ENCODE measurements at regions not wholly inside any gene's neighbourhood (a gene's known extent, or its start where the extent isn't known, plus 50 kb on each side); places are given as distances from the start of the nearest gene placed in this dataset.

- DNase-seq (ENCODE audit: low spot score), result no peak
- in situ Hi-C loops (cut with HindIII; ENCODE audit: low sequenced_read_pairs), result no loop called here
Measured at GRCh38 chr6:77403424-77403823, 59.9 kb downstream of the HTR1B start.

GRCh38 chr6:77401231-77401630 lies 62.1 kb downstream of the HTR1B start:
- in situ Hi-C loops (cut with HindIII; ENCODE audit: low sequenced_read_pairs), result no loop called here
- DNase-seq (ENCODE audit: low spot score), result no peak

- DNase-seq (ENCODE audit: low spot score), result no peak
- in situ Hi-C loops (cut with HindIII; ENCODE audit: low sequenced_read_pairs), result no loop called here
Measured at GRCh38 chr6:77397561-77397960, 65.7 kb downstream of the HTR1B start.

- DNase-seq (ENCODE audit: low spot score), result no peak
Measured at GRCh38 chr6:77389402-77389801, 73.9 kb downstream of the HTR1B start.

GRCh38 chr6:77383026-77383425 lies 80.3 kb downstream of the HTR1B start:
- in situ Hi-C loops (cut with HindIII; ENCODE audit: low sequenced_read_pairs), result no loop called here
- no peak for DNase-seq (ENCODE audit: low spot score)

More at GRCh38 chr6:77389402-77389801, 73.9 kb downstream of the HTR1B start:
- in situ Hi-C loops (cut with HindIII; ENCODE audit: low sequenced_read_pairs), result no loop called here

GRCh38 chr6:77373955-77374354 lies 89.3 kb downstream of the HTR1B start:
- in situ Hi-C loops (cut with HindIII; ENCODE audit: low sequenced_read_pairs), result no loop called here
- no peak for DNase-seq (ENCODE audit: low spot score)

- DNase-seq (ENCODE audit: low spot score), result no peak
- in situ Hi-C loops (cut with HindIII; ENCODE audit: low sequenced_read_pairs), result no loop called here
Measured at GRCh38 chr6:77371748-77372147, 91.5 kb downstream of the HTR1B start.

- in situ Hi-C loops (cut with HindIII; ENCODE audit: low sequenced_read_pairs), result no loop called here
- DNase-seq (ENCODE audit: low spot score), result no peak
Measured at GRCh38 chr6:77368660-77369313, 94.5 kb downstream of the HTR1B start.

- in situ Hi-C loops (cut with HindIII; ENCODE audit: low sequenced_read_pairs), result no loop called here
- no peak for DNase-seq (ENCODE audit: low spot score)
Measured at GRCh38 chr6:77366798-77367197, 96.5 kb downstream of the HTR1B start.

GRCh38 chr6:77363702-77364101 lies 99.6 kb downstream of the HTR1B start:
- DNase-seq (ENCODE audit: low spot score), result no peak
- in situ Hi-C loops (cut with HindIII; ENCODE audit: low sequenced_read_pairs), result no loop called here

GRCh38 chr6:77362055-77362454 lies 101.2 kb downstream of the HTR1B start:
- no peak for DNase-seq (ENCODE audit: low spot score)
- in situ Hi-C loops (cut with HindIII; ENCODE audit: low sequenced_read_pairs), result no loop called here

- in situ Hi-C loops (cut with HindIII; ENCODE audit: low sequenced_read_pairs), result no loop called here
- no peak for DNase-seq (ENCODE audit: low spot score)
Measured at GRCh38 chr6:77361018-77361417, 102.3 kb downstream of the HTR1B start.

- in situ Hi-C loops (cut with HindIII; ENCODE audit: low sequenced_read_pairs), result no loop called here
- DNase-seq (ENCODE audit: low spot score), result no peak
Measured at GRCh38 chr6:77356821-77357220, 106.5 kb downstream of the HTR1B start.

- no peak for DNase-seq (ENCODE audit: low spot score)
- in situ Hi-C loops (cut with HindIII; ENCODE audit: low sequenced_read_pairs), result no loop called here
Measured at GRCh38 chr6:77354581-77354980, 108.7 kb downstream of the HTR1B start.

GRCh38 chr6:77353129-77353528 lies 110.2 kb downstream of the HTR1B start:
- in situ Hi-C loops (cut with HindIII; ENCODE audit: low sequenced_read_pairs), result no loop called here
- no peak for DNase-seq (ENCODE audit: low spot score)

GRCh38 chr6:77341058-77341986 lies 122.0 kb downstream of the HTR1B start:
- no peak for DNase-seq (ENCODE audit: low spot score)
- in situ Hi-C loops (cut with HindIII; ENCODE audit: low sequenced_read_pairs), result no loop called here

GRCh38 chr6:77340331-77340730 lies 123.0 kb downstream of the HTR1B start:
- no peak for DNase-seq (ENCODE audit: low spot score)
- in situ Hi-C loops (cut with HindIII; ENCODE audit: low sequenced_read_pairs), result no loop called here

- DNase-seq (ENCODE audit: low spot score), result no peak
- in situ Hi-C loops (cut with HindIII; ENCODE audit: low sequenced_read_pairs), result no loop called here
Measured at GRCh38 chr6:77339926-77340325, 123.4 kb downstream of the HTR1B start.

- DNase-seq (ENCODE audit: low spot score), result no peak
- in situ Hi-C loops (cut with HindIII; ENCODE audit: low sequenced_read_pairs), result no loop called here
Measured at GRCh38 chr6:77337392-77337791, 125.9 kb downstream of the HTR1B start.

GRCh38 chr6:77334093-77334492 lies 129.2 kb downstream of the HTR1B start:
- in situ Hi-C loops (cut with HindIII; ENCODE audit: low sequenced_read_pairs), result no loop called here
- DNase-seq (ENCODE audit: low spot score), result no peak
